HG02678 (cell line): ENCODE measurements at regions not wholly inside any gene's neighbourhood (a gene's known extent, or its start where the extent isn't known, plus 50 kb on each side); places are given as distances from the start of the nearest gene placed in this dataset.

Experiments
- ATAC-seq: cut with Tn5 transposase; IDR thresholded peaks from one replicate; pipeline ENCODE4 v1.9.1; 2021; ENCODE audit warnings: mild to moderate bottlenecking, moderate library complexity; ENCODE audit not compliant: unreplicated experiment

DNA sequence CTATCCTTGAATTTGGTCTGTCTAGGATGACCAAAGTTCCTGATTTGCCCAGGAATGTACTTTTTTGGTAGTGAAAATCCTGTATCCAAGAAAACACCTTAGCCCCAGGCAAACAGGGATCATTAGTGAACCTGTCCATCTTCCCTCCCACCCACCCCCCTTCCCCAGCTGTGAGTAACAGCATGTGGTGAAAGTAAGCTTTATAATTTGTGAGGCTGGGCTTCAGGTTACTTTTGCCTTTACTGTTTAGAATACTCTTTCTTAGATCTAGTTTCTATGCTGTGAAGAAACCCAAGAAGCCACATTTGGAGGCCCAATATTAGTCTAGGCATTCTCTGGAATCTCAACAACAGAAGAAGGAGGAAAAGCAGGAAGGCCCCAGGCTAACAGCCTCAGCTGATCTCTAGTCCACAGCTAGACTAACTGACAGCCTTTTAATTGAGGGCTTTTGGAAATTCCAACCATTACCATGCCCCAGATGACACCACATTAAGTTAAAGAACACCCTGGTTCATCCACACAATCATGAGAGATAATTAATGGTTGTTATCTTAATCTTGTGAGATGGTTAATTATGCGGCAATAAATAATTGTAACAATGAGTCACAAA, 703.0 kb upstream of the NUDT12 start:
- ATAC-seq, result no peak

DNA sequence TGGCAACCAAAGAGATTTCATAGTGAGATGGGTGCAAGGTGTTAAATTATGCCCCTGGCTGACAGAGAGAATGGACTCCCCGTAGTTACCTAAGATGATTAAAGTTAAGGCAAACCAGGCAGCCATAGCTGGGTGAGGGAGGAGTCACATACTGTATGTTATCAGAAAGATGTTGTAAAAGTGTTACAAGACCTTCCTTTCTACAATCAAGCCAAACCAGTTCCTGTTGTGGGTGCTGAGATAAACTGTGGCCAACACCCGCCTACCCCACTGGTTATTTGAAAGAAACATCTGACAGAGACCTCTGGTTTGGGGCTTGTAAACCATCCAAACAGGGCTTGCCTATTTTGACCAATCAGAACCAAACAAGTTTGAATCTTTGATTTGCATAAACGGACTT, 684.7 kb upstream of the NUDT12 start:
- ATAC-seq, result no peak

DNA sequence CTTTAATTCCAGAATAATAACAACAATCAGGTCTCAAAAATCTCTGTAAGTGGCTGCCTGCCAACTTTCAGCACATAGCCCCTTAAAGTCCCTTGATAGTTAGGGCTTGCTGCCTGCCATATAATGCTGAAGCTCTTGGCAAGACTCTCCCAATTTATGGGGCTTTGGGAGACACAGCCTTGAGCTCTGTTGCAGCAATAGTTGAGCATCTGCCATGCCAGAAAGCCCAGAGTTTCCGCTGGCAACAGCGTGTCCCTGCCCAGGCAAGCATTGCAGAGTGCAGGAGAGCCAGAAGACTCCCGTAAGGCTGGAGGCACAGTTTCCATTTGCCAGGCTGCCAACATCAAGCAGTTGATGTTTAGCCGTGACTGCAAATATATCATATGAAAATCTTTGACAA, 678.5 kb upstream of the NUDT12 start:
- ATAC-seq, result no peak

DNA sequence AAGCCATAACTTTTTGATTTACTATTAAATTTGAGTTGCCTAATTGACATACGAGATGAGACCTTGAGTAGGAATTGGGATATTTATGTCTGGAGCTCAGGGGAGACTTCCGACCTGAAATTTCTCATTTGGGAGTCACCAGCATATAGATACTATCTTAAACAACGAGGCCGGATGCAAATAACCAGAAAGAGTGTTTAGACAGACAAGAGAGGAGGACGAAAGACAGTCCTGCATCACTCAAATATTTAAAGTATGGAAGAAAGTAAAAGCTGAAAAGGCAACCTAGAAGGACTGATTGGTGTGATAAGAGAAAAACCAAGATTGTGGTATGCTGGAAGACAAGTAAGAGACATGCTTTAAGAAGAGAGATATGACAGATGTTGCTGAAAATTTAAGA, 675.0 kb upstream of the NUDT12 start:
- ATAC-seq, result no peak

DNA sequence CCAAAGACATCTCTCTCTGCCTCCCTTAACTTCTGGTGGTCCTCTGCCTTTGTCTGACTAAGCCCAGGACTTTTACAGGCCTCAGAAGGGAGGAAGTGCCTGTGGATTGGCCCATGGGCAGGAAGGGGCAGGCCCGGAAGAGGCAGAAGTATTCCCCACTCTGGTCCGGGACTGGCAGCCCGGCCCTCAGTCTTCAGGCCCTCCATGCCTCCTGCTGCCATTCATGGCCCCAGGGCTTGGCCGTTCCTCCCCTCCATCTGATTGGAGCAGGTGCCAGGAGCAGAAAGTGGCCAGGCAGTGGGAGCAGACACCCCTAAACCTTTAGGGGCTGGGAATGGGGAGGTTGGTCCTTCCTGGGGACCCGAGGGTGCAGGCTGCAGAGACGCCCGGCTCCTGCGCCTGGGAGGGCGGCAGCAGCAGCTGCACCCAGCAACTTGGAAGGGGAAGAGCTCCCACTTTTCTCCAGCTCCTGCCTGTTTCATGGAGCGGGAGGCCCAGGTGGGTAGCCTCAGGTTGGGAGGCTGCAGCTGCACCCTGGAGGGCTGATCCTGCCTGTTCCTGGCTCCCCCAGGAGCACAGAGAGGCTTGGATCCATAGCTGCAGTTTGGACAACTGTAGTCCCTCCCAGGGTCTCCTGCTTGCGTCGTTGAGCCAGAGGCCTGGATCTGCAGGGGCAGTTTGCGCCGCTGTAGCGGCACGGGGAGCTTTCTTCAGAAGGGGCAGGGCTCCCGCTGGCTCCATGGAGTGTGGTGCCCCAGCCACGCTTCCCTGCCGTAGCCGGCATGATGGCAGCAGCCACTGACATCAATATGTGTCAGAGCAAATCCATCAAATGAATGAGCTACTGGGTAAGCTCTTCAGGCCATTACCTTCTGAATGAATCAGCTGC, 661.5 kb upstream of the NUDT12 start:
- no peak for ATAC-seq

DNA sequence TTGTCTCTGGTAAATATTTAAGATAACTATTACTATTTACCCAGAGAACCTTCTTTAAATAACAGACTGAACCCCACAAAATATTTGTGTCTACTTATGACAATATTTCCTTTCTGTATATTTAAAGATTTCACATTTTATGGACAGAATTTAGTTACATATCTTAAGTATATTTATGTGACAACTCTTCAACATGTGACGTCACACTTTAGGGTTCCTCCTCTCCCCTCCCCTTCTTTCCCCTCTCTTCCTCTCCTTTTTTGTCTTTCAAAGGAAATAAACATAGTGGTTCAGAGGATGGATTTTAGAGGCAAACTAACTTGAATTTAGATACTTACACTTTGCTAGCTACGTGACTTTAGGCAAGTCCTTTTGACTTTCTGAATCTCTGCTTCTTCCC, 655.6 kb upstream of the NUDT12 start:
- no peak for ATAC-seq

DNA sequence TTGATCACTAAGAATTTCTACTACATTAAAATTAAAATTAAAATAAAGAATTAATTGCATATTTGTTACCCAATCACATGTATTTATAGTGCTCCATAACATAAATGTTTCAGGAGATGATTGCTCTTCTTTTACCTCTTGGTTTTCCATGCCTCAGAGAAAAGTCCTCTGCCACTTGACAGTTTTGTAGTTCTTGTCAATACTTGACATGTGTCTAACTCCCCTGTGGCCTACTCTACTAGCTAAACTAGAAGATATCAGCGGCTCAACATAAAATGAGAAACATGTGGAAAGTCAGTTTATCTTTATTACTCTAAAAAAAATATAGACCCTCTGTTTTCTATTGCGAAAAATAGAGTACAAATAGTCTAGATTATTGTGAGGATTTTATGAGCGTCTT, 650.6 kb upstream of the NUDT12 start:
- no peak for ATAC-seq

DNA sequence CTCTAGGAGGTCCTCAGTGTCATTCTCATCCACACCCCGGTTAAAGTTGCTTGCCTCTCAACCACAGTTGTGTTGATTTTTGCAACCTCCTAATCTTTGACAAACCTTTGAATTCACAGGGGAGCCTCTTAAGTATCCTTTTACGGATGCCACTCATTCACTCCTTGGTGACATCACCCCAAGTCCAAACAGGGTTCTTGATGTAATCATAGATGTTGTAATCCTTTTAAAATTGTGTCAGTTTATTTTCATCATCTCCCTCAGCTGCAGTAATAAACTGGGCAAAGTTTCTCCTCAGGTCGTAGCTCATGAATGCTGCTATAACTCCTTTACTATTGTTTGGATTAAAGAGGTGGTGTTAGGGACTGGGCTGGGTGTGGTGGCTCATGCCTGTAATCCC, 637.2 kb upstream of the NUDT12 start:
- ATAC-seq, result no peak

DNA sequence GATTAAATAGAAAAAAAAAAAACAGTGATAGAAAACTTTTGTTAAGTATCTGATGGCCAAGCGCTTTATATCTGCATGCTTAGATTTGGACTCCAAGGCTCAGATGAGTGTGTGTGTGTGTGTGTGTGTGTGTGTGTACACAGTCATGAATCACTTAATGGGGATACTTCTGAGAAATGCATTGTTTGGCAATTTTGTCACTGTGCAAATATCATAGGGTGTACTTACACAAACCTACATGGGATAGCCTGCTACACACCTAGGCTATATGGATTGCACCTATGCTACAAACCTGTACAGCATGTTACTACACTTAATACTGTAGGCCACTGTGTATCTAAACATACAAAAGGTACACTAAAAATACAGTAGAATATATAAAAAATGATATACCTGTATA, 635.6 kb upstream of the NUDT12 start:
- ATAC-seq, result no peak

DNA sequence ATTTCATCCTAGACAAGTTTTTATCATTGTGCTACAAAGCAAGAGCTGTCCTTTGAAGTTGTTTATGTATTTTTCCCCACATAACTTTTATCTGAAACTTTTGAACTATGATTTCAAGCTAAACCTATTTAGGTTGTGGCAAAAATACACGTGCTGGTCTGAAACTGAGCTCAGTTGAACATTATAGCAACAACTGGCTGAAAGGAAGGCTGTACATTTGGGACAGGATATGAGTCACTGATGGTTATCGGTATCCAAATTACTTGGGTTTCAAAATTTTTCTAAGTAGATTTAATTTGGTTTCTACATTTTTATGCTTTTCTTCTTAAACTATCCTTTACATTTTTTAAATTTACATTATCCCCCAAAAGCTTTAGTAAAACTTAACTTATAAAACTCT, 627.3 kb upstream of the NUDT12 start:
- no peak for ATAC-seq

DNA sequence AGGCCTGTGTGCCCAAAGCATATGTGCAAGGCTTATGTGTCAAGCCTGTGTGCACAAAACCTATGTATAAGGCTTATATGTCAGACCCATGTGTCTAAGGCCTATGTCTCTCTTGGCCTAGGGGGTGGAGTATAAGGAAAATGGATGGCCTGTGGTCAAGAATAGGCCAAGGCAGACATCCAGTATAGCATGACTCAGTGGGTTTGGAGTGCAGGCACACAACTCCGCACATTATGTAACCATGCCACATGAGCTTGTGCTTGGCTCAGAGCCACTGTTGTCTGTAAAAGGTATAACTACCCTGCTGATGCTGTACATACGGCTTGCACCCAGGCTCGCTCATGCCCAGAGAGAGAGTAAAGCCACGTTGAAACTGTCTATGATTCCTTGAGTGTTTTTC, 626.4 kb upstream of the NUDT12 start:
- no peak for ATAC-seq

DNA sequence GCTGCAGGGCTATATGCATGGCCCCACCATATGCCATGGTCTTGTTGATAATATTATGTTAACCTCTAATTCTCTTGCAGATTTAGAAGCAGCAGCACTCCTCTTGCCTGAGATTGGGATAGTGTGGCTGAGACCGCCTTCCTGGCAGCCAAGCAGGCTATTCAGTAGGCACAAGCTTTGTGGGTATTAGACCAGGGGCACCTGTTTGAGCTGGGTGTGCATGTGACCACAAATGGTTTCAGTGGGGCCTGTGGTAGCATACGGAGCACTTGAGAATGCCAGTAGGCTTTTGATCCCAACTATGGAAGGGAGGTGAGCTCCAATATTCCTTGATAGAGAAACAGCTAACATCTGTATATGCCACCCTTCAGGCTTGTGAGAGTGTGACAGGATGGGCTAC, 625.1 kb upstream of the NUDT12 start:
- no peak for ATAC-seq

DNA sequence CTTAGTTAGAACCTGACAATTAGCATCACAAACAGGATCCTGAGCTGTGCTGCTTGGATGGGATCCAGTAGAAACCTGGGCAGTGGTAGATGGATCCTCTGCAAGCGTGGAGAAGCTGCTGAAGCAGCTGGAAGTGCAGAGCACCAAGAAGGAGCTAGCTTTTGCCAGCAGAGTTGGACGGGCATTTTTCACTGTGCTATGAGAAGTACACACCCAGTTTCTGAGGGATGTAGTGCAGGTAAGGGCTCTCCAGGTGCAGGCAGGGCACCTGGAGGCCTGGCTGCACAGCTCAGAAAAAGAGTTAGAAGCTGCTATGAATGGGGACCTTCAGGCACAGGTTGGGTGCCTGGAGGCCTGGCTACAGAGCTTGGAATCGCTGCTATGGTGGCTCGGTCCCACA, 623.9 kb upstream of the NUDT12 start:
- no peak for ATAC-seq

DNA sequence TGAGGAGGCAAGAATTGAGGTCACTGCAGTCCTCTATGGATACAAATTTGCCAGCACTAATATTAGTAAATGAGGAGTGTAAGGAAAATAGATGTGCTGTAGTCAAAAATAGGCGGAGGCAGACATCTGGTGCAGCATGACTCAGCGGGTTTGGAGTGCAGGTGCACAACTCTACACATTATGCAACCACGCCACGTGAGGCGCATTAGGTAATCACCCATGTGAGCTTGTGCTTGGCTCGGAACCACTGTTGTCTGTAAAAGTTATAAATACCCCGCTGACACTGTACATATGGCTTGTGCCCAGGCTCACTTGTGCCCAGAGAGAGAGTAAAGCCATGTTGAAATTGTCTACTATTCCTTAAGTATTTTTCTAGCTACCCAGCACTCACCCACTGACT, 623.5 kb upstream of the NUDT12 start:
- ATAC-seq, result no peak

DNA sequence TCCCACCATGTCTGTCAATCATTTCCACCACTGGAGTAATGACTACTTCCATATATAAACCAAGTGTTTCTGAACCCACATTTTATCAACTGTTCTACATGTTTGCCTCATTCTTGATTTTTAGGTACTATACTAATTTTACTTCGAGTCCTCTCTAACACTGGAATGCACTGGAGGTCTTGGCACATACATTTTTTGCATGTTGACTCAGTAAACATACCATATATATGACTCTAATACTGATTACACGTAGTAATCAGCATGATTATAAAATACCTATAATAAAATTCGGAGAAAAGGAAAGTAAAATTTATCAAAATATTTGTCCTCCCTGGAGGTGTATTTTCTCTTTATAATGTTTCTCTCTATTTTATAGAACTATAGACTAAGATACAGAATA, 621.7 kb upstream of the NUDT12 start:
- no peak for ATAC-seq

DNA sequence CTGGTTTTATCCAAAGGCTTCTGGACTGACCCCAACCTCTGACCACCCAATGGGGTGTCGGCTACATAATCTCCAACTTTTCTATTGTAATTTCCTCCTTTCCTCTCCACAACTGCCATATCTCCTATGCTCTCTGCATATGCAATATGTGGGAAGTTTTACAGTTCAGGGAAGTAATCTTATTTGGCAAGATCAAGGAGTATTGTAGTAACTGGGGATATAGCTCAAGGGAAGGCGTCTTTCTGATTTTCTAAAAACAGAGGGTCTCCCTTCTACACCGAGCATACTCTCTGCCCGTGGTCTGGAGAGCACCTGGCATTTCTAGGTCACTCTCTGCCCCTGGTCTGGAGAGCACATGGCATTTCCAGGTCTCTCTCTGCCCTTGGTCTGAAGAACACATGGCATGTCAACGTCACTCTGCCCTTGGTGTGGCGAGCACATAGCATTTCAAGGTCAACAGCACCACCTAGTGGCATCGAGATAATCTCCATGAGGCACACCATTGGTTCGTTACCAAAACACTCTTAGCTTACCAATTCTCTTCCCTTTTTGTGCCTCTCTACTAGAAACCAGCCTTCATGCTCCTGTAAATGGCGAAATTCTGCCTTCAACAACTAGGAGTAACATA, 616.4 kb upstream of the NUDT12 start:
- peak; percentile 72 for ATAC-seq

DNA sequence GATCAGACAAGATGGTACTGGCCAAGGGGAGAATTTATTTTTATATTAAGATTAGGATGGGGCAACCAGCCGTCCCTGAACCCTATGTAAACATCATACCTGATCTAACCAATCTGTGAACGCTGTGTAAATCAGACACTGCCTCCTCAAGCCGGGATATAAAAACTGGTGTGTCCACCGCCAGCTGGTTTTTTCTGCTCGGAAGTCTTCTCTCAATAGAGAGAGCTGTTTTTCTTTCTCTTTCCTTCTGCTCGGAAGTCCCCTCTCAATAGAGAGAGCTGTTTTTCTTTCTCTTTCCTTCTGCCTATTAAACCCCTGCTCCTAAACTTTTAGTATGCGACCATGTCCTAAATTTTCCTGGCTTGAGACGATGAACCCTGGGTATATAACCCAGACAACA, 615.5 kb upstream of the NUDT12 start:
- ATAC-seq, result no peak

DNA sequence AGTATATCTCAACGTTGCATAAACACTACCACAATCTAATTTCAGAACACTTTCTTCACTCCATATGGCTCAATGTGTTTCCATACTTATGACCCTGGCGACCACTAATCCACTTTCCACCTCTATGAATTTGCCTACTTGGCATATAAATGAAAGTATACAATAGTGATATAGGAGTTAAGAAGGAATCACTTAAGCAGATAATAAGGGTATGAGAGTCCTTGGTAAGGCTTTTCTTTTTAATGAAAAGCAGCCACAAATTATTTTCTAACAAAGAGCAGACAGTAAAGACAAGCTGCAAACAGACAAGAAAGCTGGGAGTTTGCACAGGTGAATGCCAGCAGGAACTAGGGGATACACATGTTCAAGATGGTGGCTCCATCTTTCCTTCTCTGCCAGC, 615.1 kb upstream of the NUDT12 start:
- ATAC-seq, result no peak

DNA sequence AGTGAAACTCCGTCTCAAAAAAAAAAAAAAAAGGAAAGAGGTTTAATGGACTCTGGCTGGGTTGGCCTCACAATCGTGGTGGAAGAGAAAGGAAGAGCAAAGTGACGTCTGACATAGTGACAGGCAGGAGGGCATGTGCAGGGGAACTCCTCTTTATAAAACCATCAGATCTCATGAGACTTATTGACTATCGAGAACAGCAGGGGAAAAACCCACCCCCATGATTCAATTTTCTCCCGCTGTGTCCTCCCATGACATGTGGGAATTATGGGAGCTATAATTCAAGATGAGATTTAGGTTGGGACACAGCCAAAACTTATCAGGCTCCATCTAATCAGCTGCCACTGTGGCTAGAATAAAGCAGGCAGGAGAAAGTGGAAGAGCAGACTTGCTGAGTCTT, 610.4 kb upstream of the NUDT12 start:
- no peak for ATAC-seq

DNA sequence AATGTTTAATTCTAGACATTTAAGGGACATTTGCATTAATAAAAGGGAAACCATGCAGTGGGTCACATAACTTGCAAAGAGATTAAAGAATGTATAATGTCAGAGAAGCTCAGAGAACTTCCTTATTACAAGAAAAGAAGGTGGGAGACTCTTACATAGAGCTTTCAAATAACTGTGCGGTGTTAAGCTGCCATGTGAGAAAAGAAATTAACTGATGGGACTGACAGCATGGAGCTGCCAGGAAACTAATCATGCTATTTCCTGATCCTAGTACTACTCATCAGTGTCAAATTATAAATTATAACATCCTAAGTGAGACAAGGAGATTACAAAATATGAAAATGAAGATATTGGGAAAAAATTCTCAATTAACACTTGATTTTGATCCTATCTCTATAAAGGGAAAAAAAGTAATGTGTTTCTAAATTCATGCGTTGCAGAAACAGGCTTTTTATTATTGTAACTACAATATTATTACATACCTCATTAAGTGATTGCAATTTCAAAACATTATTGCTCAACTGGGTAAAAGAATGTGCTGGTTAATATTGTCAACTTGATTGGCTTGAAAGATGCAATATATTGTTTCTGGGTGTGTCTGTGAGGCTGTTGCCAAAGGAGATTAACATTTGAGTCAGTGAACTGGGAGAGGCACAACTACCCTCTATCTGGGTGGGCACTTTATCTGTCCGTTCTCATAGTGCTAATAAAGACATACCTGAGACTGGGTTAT, 609.5 kb upstream of the NUDT12 start:
- no peak for ATAC-seq

DNA sequence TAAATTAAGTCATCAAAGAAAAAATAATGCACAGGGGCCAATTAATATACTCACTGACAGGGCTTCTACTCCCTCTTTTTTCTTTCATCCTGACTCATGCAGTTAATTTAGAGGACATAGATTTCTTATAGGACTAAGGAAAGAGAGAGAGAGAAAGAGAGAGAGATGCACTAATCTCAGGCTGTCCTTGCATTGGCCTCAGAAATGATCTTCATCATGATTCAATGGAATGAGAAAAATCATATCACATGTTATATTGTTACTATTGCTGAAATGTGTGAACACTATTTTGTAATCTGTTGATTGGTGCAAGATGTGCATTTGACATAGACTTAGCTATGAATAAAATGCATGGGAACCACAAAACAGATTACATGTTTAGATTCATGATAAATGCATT, 608.3 kb upstream of the NUDT12 start:
- no peak for ATAC-seq

DNA sequence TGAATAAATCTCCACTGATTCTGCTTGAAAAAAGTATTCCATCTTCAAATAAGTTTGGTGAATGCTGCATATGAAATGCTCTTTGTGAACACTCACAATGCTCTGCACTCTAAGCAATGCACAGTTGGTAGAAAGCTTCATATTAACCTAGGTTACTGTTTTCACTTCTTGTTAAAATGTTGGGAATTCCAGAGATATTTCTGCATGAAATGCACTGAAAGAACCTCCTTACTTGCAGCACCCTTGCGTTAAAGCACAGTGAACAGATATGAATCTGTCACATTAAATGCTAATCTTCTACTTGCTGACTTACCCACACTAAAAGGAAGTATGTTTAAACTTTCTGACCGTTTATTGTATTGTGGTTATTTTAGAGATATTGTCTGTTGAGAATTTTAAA, 584.1 kb upstream of the NUDT12 start:
- no peak for ATAC-seq
